ENCODE measurements at regions not wholly inside any gene's neighbourhood (a gene's known extent, or its start where the extent isn't known, plus 50 kb on each side); places are given as distances from the start of the nearest gene placed in this dataset.
A peak's percentile ranks its signal among the peaks of the same experiment; 100 is the strongest.
"Not testable (repeated sequence)": the region's sequence is repeated elsewhere in the genome, so short reads cannot be mapped to it uniquely, and the experiment has no call there.

DNA sequence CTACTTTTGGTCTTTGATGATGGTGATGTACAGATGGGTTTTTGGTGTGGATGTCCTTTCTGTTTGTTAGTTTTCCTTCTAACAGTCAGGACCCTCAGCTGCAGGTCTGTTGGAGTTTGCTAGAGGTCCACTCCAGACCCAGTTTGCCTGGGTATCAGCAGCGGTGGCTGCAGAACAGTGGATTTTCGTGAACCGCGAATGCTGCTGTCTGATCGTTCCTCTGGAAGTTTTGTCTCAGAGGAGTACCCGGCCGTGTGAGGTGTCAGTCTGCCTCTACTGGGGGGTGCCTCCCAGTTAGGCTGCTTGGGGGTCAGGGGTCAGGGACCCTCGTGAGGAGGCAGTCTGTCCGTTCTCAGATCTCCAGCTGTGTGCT, 56.6 kb upstream of the TNFAIP8 start:
- not testable (repeated sequence) for DNase-seq

- DNase-seq, result peak; percentile 81
These were observed 56.1 kb upstream of the TNFAIP8 start for GRCh38 chr5:119299615-119300310.

DNA sequence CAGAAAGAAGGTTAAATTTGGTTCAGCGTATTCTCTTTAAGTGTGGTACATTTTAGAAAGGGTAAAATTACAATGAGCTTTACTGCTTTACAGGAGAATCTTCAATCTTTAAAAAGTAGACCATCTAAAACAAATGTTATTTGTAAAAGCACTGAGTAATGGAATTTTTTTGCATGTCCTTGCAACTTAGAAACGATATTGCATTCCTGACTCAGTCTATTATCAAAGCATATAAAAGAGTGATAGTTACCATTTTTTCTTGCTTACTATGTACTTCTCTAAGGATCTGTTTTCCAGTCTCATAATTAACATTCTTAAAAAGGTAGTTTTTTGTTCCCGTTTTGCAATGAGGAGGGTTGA, 55.5 kb upstream of the TNFAIP8 start:
- DNase-seq, result no peak

- no peak for DNase-seq
These were observed 54.6 kb upstream of the TNFAIP8 start for GRCh38 chr5:119301210-119301609.

- no peak for DNase-seq
These were observed 53.9 kb upstream of the TNFAIP8 start for GRCh38 chr5:119301906-119302305.

DNA sequence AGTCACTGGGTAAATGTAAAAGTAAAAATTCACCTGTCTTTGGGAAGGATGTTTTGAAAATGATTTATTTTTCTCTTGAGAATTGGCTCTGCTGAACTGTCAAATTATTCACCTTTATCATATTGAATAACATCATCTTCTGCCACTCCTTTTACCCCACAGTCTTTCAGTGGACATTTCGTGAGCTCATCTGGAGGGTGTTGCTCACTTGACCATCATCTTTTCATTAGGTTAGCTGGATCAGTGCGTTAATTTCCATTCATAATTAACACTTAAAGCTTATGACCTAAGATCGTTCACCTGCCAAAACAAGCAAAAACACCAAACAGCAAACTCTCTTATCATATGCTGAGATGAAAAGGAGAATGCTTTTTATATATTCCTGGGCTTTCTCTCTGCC, 53.4 kb upstream of the TNFAIP8 start:
- DNase-seq, result no peak

DNA sequence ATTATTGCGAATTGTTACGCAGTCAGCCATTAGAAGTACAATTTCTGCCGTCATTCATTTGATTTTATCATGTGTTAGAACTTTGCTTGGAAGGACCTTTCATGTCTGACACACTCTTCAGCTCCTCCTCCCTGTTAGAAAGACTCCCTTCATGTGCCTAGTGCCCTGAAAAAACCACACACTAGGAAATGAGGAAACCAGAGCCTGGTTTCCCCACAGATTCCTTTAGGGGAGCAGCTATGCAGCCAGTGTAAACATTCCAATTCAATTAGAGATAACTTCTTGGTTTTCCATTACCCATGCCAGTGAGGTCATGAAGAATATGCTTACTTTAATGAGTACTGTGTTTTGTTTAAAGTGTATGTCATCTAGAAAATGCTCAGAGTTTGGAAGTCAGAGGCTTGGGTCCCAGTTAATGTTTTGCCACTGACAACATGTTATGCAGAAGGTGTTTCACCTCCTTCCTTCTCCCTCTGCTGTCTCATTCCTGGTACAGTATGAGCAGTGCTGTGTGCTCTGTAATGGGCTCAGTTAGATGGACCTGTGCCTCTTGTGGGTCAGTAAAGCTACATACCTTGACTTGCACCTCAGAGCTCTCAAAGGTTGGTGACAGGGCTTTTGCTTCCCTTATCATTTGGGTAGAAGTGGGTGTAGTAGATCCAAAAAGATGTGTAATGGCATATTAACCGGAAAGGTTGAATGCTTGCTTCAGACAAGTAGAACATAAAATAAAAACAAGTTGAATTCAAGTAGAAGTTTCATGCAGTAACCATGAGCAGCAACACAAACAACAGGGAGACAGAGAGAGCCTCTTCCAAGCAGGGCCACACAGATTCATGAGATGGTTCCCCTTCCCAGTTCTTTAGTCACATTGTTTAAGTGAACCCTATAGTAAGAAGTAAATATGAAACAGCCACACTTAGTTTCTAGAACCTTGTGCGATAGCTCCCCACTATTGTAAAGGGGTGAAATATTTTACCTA, 52.6 kb upstream of the TNFAIP8 start:
- no peak for DNase-seq

DNA sequence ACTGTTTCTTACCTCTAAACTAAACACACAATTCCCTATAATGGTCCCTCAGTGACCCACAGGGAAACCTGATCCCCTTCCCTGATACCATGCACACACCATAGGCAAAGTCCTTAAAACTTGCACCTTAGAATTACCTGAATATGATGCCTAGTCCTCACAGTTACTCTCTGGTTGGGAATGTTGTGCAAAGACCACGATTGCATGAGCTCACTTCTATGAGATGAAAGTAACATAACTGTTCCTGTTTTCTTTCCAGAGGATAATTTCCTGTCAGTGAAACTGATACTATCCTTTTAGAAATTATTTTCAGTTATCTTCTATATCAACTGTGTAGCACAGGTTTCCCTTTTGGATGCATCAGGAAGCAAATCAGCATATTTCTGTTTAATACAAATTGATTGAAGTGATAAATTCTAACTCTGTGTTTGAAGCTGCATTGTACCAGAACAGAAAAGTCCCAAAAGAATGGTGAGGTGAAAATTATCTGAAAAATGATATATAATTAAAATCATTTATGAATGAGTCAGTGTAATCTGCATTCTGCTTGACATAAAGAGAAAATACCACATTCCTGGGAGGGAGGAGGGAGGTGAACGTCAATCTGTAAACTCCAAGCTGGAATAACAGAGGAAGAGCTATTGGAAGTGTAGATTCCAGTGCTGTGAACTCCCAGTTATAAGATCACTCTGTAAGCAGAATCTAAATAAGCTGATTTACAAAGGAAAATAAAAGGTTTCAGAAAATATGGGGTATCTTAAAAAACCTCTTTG, 51.2 kb upstream of the TNFAIP8 start:
- DNase-seq, result no peak
